Pancreas (tissue), 10 donors: ENCODE measurements at regions not wholly inside any gene's neighbourhood (a gene's known extent, or its start where the extent isn't known, plus 50 kb on each side); places are given as distances from the start of the nearest gene placed in this dataset.

Source experiments
- ATAC-seq, 4 donors: fragments of 200-7000 bp; cut with Tn5 transposase; one replicate each; pipeline versions ENCODE4 v1.8.0 to v1.9.1; 2020; ENCODE audit warnings: mild to moderate bottlenecking in 4 of 4, moderate library complexity in 4 of 4
- DNase-seq, 6 donors: peaks; one replicate each; pipeline ENCODE4 v3.0.0-alpha.2; 2020
- FAIRE-seq: peaks from 2 replicates; lab custom pipeline; 2012; peaks lifted over from hg19 to GRCh38; lab: Jason Lieb, UNC
- H3K27ac ChIP-seq, 4 donors: fragments of 200-600 bp; sonication (generic); 1 replicate in 3 of 4; 2 replicates in 1 of 4; pipeline versions ENCODE4 v1.5.0 to v1.8.0; 2020
- H3K27me3 ChIP-seq, 4 donors: fragments of 200-600 bp; one replicate each; pipeline ENCODE4 v1.8.0; 2021
- H3K36me3 ChIP-seq, 3 donors: fragments of 200-600 bp; sonication (generic) in 1 of 3; one replicate each; pipeline versions ENCODE4 v1.5.0 to v1.8.0; 2020 to 2021
- H3K4me1 ChIP-seq, 3 donors: fragments of 200-600 bp; one replicate each; pipeline ENCODE4 v1.8.0; 2021
- H3K4me3 ChIP-seq, 4 donors: fragments of 200-600 bp; sonication (generic) in 2 of 4; one replicate each; pipeline versions ENCODE4 v1.5.0 to v1.8.0; 2020 to 2021
- H3K9me3 ChIP-seq, 4 donors: fragments of 200-600 bp; one replicate each; pipeline ENCODE4 v1.8.0; 2021
- WGBS, 2 donors: extraction: QIAGEN DNeasy Blood & Tissue Kit; methylation state at CpG; one replicate each; pipeline ENCODE4 v1.1.7; 2013; 5-methylcytosine and 5-hydroxymethylcytosine counted together
- intact Hi-C, 3 donors: fragments of 100-400 bp; cut with DNase I; formaldehyde crosslinking; loops; one replicate each; pipeline versions ENCODE4 v1.11.1 to v1.14.2; 2022
- TF ChIP-seq, protein P1 (sequence below), 4 donors: fragments of 200-600 bp; sonication (generic) in 3 of 4; IDR thresholded peaks; one replicate each; pipeline versions ENCODE4 v1.5.0 to v1.8.0; 2021; ENCODE audit warnings: antibody characterized with exemption in 4 of 4
- donor health status: healthy with polysubstance abuse.
- donor health status: DM: no; HTN: no; CAD: no; lungs with moderate emphysema.
- donor health status: DM: no; HTN: no; CAD: no.
- donor health status: control.
- donor health status: control.
- donor health status: Bipolar disorder and iron deficiency.
- donor health status: DM: yes; HTN: yes; CAD: no.
- donor health status: DM: no; HTN: no; CAD: no.
- donor health status: DM: no; HTN: no; CAD: no.
- donor health status: DM: yes; HTN: yes; CAD: no.

DNA sequence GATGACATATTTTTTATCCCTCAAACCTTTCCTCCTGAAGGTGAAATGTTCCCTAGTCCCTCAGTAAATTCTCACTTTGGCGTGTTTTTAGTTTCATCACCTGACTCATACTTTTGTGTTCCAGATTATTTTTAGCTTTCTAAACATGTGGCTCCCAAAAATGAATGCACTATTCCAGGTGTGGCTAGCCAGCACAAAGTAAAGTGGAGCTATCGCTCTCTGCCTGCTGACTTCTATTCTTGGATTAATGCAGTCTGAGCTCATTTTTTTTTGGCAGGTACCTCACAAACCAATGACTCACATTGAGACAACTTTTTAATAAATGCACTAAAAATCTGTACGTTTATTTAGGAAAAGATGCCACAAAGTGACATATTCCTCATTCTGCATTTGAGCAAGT, 58.8 kb upstream of the LANCL2 start:
- no peak for ATAC-seq
- Histone ChIP-seq H3K27me3 (no peaks in the 10 kb centered on the region), H3K4me3 (no peak overlapping the region), H3K4me1 (no peaks in the 10 kb centered on the region), H3K27ac (no peak overlapping the region), H3K9me3 (no peaks in the 10 kb centered on the region), H3K36me3 (no peaks in the 10 kb centered on the region)
- WGBS, 2 donors: 68 to 70% methylated on average over 3 of the region's 3 CpGs
- no peak for FAIRE-seq
- intact Hi-C loops: no loop called here
- TF ChIP-seq, protein P1, sequence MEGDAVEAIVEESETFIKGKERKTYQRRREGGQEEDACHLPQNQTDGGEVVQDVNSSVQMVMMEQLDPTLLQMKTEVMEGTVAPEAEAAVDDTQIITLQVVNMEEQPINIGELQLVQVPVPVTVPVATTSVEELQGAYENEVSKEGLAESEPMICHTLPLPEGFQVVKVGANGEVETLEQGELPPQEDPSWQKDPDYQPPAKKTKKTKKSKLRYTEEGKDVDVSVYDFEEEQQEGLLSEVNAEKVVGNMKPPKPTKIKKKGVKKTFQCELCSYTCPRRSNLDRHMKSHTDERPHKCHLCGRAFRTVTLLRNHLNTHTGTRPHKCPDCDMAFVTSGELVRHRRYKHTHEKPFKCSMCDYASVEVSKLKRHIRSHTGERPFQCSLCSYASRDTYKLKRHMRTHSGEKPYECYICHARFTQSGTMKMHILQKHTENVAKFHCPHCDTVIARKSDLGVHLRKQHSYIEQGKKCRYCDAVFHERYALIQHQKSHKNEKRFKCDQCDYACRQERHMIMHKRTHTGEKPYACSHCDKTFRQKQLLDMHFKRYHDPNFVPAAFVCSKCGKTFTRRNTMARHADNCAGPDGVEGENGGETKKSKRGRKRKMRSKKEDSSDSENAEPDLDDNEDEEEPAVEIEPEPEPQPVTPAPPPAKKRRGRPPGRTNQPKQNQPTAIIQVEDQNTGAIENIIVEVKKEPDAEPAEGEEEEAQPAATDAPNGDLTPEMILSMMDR (IDR thresholded peaks at IDR 0.05): no peak
- no peak for DNase-seq

DNA sequence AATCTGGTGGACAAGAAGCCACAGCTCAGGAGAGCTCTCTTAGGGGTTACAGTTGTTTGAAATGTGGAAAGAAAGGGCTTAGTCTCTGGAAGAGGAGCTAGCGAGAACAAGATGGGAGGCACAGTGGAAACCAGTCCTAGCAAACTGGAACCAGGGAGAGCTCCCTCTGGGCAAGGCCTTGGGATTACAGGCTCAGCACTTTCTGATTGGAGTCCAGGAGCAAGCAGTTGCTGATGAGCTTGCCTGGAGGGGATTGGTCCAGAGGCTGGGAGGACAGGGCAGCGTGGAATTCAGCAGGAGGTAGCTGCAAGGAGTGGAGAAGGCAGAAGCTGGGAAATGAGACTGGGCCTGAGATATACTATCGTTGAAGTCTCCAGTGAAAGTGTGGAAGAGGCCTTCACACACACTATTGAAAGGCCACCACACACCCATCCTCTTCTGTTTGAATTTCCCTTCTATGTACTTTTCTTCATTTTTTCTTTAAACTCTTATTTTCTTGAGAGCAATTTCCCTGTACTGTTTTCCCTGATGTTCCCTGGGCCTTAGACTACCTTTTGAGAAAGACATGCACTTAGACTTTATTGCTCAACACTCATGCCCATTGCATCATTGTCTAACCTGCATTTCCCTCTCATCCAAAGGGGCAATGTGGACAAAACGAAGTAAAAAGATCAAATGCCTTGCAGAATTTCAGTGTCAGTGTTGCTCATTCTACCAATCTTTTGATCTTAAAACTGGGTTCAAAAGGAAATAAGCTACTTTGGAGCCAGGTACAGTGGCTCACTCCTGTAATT, 57.8 kb upstream of the LANCL2 start:
- WGBS, 2 donors: 77 to 79% methylated on average over 4 of the region's 4 CpGs
- FAIRE-seq (no peak), ATAC-seq (no peak)

DNA sequence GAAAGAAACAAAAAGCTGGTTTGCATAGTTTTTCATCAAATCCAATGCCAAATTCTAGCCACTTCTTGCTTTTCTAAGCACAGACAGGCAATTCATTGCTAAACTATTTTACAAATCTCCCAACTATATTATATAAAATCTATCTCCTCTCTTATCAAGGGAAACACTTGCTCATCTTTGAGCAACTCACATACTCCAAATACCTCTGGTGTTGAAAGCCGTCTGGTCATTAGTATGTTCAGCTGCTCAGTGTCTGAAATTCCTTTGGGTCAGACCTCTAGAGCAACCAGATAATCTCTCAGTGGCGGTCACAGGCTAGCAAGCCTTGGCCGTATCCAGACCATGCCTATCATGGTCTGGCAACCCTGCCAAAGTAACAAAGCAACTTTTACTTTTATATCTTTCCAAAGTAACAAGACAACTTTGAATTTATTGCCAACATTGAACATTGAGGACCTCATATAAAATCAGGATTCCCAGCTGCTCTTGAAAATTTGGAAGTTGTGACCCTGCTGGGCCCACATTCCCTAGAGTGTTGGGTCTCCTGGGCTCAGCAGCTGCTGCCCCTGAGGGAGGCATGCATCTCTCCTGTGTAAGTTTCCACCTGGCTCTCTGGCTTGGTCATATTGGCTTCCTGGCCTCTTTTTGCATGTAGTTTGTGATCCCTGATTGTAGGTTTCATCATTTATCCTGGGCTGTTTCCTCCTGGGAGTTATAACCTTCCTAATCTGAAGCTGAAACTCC, 56.8 kb upstream of the LANCL2 start:
- FAIRE-seq (no peak), DNase-seq (no peak), ATAC-seq (peak in 2 of 4 donors; percentile 27 to 63)
- Histone ChIP-seq H3K27me3 (no peaks in the 10 kb centered on the region), H3K4me1 (no peaks in the 10 kb centered on the region), H3K36me3 (no peaks in the 10 kb centered on the region), H3K9me3 (no peaks in the 10 kb centered on the region), H3K4me3 (no peak overlapping the region), H3K27ac (no peak overlapping the region)
- TF ChIP-seq, protein P1 (IDR thresholded peaks at IDR 0.05): no peak
- WGBS, 2 donors: 65 to 79% methylated on average over 3 of the region's 3 CpGs
- intact Hi-C loops: no loop called here

More for the DNA sequence above, 57.8 kb upstream of the LANCL2 start:
- Histone ChIP-seq H3K4me1 (no peaks in the 10 kb centered on the region), H3K27me3 (no peaks in the 10 kb centered on the region), H3K9me3 (no peaks in the 10 kb centered on the region), H3K4me3 (no peak overlapping the region), H3K27ac (no peak overlapping the region), H3K36me3 (no peaks in the 10 kb centered on the region)
- intact Hi-C loops: no loop called here
- TF ChIP-seq, protein P1 (IDR thresholded peaks at IDR 0.05): no peak
- DNase-seq: no peak

DNA sequence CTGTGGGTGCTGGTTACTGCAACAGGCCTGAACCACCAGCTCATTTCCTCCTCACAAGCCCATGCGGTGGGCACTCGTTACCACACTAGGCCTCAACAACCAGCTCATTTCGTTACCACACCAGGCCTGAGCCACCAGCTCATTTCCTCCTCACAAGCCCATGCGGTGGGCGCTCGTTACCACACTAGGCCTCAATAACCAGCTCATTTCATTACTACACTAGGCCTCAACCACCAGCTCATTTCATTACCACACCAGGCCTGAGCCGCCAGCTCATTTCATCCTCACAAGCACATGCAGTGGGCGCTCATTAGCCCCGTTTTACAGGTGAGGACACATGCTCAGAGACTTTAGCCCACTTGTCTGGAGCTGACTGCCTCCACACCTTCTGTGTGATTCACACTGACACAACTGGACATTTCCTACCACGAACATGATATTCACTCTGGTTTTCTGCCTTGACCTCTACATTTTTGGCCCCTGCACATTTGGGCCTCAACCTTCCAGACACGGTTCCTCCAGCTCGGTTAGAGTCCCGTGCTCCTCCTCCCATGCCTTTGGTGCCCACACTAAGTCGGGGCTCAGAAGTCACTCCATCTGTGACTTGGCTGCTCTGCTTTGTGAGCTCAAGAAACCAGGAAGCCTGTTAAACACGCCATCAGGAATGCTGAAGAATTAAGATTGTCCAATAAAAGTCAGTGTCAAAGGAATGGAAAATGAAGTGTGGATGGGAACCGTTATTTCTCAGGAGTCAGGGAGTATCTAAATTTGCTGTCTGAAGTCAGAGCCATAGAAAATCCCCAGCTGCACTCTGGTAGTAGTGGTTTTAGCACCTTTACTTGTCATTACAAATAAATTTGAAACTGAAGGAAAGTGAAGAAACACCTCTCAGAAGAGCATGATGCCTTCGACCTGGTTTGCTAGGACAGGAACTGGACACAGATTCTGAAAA, 55.8 kb upstream of the LANCL2 start:
- Histone ChIP-seq H3K9me3 (no peaks in the 10 kb centered on the region), H3K36me3 (no peaks in the 10 kb centered on the region), H3K27me3 (no peaks in the 10 kb centered on the region), H3K27ac (no peak overlapping the region), H3K4me3 (no peak overlapping the region), H3K4me1 (no peaks in the 10 kb centered on the region)
- TF ChIP-seq, protein P1 (IDR thresholded peaks at IDR 0.05): no peak
- ATAC-seq (no peak), FAIRE-seq (no peak), DNase-seq (no peak)
- intact Hi-C loops: no loop called here
- 76 to 87% methylated on average over 17 of the region's 17 CpGs for WGBS, 2 donors
